NOMO-1 (cell line): ENCODE measurements at regions not wholly inside any gene's neighbourhood (a gene's known extent, or its start where the extent isn't known, plus 50 kb on each side); places are given as distances from the start of the nearest gene placed in this dataset.
A peak's percentile ranks its signal among the peaks of the same experiment; 100 is the strongest.

ENCODE experiments used
- DNase-seq, 2 experiments: peaks; one replicate each; lab custom pipeline; 2025; ENCODE audit not compliant: unreplicated experiment in 2 of 2; lab: John Stamatoyannopoulos, UW

DNA sequence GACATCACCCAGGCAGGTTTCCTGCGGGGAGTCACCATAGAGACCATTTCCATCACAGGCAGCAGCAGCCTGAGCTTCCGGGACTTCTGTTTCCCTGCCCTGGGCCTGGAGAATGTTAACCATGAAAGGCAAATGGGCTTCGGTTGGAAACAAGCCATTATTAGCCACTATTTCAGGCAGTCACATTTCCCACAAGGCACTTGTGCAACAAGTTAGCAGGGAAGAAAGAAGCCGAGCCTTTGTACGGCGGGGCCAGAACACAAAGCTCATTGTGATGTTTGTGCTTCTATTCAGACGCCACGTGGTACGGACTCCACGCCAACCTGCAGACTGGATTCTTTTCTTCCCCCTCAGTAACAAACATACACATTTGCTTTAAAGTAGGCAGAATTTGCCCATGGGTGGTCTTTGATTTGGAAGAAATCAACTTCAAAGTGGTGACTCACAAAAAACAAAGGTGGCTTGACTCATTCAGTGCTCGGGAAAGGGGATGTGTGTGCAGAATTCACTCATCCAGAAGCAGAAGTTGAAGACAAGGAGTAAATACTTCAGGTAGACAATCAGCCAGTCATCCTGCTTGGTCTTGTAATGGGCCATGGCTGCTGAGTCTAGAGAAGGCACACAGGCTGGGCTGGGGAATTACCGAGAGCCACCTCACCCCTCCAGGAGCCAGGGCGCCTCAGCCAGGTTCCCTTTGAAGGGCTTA is 154.2 kb upstream of the PRMT8 start:
- DNase-seq, result no peak

- DNase-seq, result no peak
Observed at GRCh38 chr12:3337944-3338343, 153.1 kb upstream of the PRMT8 start.

DNA sequence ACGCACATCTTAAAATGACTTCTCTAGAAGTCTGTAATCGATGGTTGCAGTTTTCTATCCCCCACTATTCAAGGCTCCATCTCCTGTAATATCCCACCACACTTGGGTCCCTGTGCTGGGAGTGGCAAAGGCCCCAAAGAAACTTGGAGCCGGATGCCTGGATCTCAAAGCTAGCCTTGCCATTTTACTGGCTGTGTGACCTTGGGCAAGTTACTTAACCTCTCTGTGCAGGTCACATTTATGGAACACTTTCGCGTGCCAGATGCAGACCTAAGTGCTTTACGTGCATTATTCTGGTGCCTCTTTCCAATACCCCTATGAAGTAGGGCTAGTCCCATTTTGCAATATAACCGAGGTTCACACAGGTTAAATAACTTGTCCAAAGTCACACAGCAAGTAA is 151.8 kb upstream of the PRMT8 start:
- no peak for DNase-seq

GRCh38 chr12:3341594-3341993 is 149.4 kb upstream of the PRMT8 start:
- DNase-seq, result no peak

DNA sequence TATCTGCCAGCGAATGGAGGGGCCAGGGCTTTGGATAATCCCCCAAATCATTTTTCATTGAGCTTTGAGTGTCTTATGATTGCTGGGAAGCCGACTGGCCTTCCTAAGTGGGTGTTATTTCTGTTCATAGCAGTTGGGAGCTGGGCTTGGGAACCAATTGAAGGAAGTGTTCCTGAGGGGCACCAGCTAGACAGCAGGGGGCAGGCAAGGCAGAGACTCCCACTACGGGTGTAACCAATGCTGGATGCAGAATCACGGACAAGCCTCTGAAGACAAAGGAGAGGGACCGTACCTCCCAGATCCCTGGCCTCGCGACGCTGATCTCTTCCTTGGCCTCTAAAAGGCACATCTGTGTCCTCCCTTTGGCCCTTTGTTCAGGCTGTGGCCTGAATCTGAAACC is 149.0 kb upstream of the PRMT8 start:
- no peak for DNase-seq

DNA sequence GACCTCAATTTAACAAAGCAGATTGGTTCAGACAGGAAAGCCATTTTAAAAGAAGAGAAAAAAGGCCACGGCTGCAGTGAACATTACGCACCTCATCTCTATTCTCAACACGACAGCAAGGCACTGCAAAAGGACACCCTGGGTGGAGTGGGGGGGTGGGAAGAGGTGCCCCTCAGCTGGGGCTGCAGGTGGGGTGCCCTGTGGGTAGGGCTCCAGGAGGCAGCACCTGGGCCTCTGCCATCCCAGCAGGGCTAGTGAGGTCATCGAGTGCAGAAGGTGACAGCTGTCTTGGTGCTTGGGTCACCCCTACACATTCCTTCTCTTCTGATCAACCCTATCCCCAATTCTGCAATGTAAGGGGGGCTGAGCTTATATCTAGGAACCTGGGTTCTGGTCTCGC is 142.9 kb upstream of the PRMT8 start:
- DNase-seq, result no peak

- DNase-seq, result no peak
Observed at GRCh38 chr12:3350432-3350831, 140.6 kb upstream of the PRMT8 start.

DNA sequence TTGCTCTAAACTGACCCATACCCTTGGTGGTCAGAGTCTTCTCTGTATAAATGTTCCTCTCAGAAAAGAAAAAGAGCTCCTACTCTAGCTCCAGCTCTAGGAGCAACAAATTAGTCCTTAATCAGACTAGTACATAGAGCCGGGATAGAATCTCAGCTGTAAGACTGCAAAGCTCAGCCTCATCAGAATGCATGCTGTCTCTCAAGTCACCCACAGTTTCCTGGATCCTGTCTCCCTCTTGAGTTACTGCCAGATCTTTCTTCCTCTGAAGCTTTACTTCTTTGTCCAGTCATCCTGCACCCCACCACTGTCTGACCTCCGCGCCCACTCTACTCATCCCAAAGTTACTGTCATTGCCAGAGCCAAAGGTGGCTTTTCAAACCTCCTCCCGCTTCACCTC is 139.3 kb upstream of the PRMT8 start:
- DNase-seq, result no peak

GRCh38 chr12:3352230-3352629 is 138.8 kb upstream of the PRMT8 start:
- no peak for DNase-seq

- DNase-seq, result no peak
Observed at GRCh38 chr12:3353621-3354020, 137.4 kb upstream of the PRMT8 start.

GRCh38 chr12:3354586-3354985 is 136.4 kb upstream of the PRMT8 start:
- DNase-seq, result no peak

GRCh38 chr12:3355378-3355900 is 135.6 kb upstream of the PRMT8 start:
- no peak for DNase-seq

- no peak for DNase-seq
Observed at GRCh38 chr12:3357950-3358525, 133.0 kb upstream of the PRMT8 start.

DNA sequence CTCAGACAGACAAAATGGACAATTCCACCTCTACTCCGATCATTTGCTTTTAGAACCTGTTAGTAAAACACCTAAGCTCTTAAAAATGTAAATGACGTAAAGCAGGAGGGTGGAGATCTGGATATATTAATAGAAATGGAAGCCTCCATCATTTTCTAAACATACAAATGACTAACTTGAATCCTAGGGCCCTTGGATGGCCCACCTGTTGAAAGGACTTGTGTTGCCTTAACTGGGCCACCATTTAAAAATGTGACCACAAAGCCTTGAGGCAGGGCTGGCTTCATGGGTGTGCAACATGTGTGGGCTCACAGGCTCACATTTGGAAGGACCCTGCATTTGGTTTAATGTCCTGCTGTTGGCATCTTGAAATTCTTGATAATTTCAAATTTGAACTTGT is 131.5 kb upstream of the PRMT8 start:
- no peak for DNase-seq

GRCh38 chr12:3361146-3361545 is 129.9 kb upstream of the PRMT8 start:
- DNase-seq, result no peak

DNA sequence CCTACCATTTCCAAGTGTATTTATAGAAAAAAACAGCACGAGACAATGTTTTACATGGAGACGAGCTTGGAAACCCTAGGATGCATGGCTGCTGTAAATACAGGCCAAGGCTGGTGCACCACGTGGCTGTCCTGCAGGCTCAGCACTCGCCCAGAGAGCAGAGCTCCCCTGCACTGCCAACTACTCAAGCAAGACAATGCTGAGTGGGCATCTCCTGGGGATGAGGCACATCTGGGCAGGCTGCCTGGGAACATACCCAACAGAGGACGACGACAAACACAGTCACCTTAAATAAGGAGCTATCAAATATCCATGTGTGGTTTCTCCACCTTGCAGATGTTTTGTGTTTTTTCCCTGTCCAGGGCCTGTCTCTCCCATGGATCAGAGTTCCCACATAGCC is 128.3 kb upstream of the PRMT8 start:
- no peak for DNase-seq

DNA sequence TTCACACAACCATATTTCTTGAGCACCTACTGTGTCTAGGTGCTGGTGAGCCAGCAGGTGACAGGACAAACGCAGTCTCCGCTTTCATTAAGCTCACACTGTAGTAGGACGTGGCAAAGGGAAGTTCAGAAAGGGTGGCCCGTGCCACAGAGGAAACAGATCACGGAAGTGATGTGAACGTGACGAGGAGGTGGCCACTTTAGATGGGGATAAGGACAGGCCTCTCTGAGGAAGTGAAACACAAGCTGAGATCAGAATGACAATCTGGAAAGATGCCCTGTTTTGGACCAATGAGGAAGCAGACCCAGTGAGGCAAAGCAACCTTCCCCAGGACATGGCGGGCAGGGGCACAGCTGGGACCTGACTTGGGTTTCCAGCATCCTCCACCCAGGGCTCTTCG is 127.4 kb upstream of the PRMT8 start:
- peak; percentile 56 to 65 for DNase-seq

- DNase-seq, result no peak
Observed at GRCh38 chr12:3364226-3364625, 126.8 kb upstream of the PRMT8 start.

DNA sequence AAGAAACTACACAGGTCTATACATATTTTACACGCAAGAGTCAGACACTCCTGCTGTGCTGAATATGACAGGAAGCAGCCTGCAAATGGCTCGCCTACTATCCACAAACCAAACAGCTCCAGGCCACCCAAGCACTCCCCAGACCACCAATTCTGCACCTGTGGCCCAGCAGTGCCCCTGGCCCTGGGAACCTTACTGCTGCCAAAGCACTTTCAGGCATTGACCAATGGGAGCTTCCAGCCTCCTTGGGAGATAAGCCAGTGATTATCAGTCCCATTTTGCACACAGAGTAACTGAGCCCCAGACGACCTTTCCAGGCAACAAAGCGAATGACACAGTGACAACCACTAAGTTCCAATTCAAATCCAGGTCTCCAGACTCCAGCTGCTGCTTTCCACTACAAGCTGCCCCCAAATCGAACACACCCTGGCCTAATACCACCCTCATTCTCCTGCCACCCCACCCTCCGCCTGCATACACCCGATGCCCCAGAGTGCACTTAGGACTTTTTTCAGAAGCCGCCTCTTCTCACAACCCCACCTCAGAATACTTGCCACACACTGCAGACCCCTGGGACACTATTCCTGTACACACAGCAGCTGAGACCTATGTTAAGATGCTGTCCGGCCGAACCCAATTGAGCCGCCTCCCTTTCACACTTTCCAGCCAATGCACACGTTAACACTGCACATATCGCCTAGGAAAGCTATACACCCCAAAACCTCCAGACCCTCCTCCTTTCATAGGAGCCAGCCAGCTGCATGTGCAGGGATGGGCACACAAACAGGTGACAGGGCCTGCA is 126.1 kb upstream of the PRMT8 start:
- DNase-seq, result no peak

- DNase-seq, result no peak
Observed at GRCh38 chr12:3365463-3366411, 125.3 kb upstream of the PRMT8 start.
